SKM-1 treated with dmso at 0.1 percent for 144 hours (cell line): ENCODE measurements at regions not wholly inside any gene's neighbourhood (a gene's known extent, or its start where the extent isn't known, plus 50 kb on each side); places are given as distances from the start of the nearest gene placed in this dataset.

ENCODE experiments used
- DNase-seq: peaks from one replicate; lab custom pipeline; 2025; ENCODE audit not compliant: unreplicated experiment; lab: John Stamatoyannopoulos, UW

DNA sequence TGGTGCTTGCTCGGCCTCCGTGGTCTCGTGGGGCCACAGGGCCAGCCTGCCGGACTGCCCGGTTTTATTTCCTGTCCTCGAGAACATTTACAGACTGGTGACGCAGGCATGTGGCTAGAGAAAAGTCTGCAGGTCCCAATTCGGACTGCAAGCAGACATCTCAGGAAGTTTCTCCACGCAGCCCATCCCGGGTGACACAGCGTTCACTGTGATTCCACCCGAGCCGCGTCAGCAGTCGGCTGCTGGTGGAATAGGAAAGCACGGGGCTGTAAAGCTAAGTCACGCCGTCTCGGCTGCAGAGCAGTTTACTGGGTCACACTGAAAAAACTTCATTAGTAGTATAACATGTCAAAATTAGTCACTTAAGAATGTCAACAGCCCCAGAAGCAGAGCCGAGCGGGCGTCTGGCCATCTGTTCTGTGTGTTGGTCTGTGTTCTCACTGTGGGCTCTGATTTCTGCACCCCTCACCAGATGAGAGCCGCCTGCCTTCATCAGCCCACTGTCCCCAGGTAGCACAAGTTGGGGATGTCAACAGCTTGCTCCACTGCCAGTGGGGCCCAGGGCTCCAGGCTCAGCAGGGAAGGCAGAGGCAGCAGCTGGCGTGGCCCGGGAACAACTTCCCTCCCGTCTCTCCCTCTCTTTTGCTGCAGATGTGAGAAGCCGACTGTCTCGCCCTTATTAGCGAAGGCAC lies 363.7 kb downstream of the IRX2 start:
- DNase-seq, result no peak

DNA sequence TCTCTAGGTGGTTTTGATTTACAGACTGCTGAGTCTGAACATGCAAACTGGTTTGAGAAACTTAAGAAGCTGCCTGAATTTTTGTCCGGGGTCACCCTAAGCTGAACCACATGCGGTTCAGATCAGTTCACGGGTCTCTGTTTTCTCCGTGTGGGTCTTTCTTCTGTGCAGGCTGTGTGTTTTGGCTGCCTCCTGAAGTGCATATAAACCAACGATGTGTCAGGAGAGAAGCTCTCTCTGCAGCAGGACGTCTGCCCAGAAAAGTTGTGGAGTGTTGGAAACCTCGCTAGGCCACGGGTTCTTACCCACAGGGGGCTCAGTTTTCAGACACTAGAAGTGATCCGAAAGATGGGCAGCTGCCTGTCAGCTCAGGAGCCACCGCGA lies 364.2 kb downstream of the IRX2 start:
- DNase-seq, result no peak

- DNase-seq, result no peak
These were observed 365.7 kb downstream of the IRX2 start for GRCh38 chr5:2385818-2386217.

GRCh38 chr5:2383698-2384065 lies 367.8 kb downstream of the IRX2 start:
- DNase-seq, result no peak

- no peak for DNase-seq
These were observed 368.4 kb downstream of the IRX2 start for GRCh38 chr5:2382776-2383697.

DNA sequence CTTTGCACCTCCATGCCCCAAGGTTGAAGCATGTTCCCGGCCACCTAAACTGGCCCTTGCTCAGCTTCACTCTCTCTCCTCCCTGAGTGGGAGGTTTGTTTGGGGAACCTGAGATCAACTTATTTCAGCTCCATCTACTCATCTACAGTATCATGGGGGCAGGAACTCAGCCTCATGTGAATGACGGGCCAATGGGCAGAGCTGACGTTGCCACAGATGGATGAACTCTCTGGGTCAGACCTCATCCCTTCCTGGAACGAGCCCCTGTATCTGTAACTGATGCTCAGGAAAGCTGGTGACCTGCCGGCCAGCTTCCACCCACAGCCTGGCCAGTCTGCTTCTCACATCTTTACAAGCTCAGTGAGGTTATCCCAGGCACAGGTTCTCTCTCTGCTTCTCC lies 369.6 kb downstream of the IRX2 start:
- no peak for DNase-seq

DNA sequence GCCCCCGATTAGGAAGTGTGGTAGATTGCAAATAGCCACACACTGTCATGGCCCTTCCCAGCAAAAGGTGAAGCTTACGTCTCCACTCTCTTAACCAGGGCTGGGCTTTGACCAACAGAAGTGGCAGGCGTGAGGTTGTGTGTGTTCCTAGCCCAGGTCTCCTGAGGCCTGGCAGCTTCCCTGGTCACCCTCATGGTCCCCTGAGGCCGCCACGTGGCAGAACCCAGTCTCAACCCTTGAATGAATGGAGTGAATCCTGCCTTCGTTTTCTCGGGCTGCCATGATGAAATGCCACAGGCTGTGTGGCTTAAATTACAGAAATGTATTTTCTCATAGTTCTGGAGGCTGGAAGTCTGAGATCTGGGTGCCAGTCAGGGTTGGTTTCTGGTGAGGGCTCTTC lies 370.4 kb downstream of the IRX2 start:
- DNase-seq, result no peak

- DNase-seq, result no peak
These were observed 372.5 kb downstream of the IRX2 start for GRCh38 chr5:2378976-2379375.

GRCh38 chr5:2378108-2378507 lies 373.4 kb downstream of the IRX2 start:
- DNase-seq, result no peak

DNA sequence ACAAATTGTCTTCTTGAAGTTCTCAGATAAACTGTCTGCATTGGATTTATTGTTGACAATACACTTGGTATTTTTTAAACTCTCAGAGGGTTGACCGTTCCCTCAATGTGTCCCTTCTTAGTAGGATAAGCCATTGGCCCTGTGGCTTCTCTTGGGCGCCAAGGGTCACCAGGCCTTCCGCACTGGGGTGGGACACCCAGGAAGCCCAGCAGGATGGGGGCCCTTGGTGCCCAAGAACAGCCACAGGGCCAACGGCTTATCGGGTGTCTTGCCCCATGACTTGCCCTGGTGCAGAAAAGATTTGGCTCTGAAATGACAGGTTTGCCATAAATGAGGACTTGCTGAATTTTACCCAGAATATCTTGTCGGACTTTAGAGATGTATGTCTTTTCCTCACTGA lies 375.0 kb downstream of the IRX2 start:
- no peak for DNase-seq

GRCh38 chr5:2375757-2376250 lies 375.7 kb downstream of the IRX2 start:
- DNase-seq, result no peak

DNA sequence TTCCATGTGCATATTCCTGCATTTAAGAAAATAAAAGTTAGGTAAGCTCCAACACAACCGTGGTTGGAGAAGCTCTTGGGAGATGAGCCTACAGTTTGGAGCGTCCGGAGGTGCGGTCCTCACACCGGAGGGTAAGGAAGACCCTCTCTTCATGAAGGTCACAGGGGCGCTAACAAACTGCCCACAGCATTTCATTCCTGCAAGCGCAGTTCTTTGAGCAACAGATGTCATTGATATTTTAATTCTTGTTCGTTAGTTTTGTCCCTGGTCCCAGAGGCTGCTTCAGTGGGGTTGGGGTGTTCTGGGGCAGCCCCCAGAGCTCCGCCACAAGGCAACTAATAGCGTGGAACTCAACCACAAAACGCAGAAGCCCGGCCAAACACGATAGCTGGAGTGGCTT lies 376.2 kb downstream of the IRX2 start:
- no peak for DNase-seq

- no peak for DNase-seq
These were observed 376.8 kb downstream of the IRX2 start for GRCh38 chr5:2374703-2375102.

GRCh38 chr5:2373631-2374030 lies 377.8 kb downstream of the IRX2 start:
- DNase-seq, result no peak

DNA sequence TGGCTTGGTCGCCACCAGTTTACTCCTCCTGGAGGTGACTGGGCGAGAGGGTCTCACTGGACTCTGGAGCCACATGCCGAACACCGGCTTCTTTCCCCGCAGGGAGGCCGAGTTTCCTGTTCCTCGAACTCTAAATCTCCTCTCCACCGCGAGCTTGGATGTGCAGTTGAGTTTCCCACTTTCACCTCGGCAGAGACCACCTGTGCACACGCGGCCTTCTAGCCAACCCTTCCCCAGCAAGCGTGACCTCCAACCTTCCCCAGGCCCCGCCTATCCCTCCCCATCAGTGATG lies 380.1 kb downstream of the IRX2 start:
- DNase-seq, result no peak

DNA sequence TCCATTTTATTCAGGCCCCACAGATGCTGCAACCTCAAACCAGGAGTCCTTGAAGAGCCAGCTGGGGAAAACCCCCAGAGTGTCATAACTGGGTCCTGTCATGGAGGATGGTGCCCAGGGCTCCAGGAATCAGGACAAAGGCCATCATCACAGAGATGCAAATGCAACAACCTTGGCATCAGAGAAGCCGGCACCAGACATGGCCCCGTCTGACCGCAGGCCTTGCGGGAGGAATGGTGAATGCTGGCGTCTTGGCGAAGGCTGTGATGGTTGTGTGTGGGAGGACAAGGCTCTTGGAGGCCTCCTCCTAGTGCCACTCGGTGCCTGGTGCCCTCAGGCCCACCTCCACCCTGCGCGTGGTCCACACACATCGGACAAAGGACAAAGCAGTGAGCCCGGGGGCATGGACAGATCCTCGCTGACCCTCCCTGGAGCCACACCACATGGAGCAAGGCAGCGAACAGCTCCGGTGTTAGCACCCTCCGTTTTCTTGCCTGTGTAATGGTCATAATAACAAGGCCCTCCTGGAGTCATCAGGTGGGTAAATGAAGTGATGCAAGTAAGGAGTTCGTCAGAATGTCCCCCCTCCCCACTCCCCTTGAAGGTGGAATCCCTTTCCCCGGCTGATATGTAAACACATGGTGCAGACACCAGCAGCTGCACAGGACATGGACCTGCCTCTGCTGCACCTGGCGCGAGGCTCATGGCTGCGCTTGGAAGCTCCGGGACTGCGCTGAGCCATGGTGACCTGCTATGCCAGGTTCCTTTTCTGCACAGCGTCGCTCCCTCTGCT lies 380.7 kb downstream of the IRX2 start:
- DNase-seq, result no peak

- no peak for DNase-seq
These were observed 382.3 kb downstream of the IRX2 start for GRCh38 chr5:2369178-2369577.

DNA sequence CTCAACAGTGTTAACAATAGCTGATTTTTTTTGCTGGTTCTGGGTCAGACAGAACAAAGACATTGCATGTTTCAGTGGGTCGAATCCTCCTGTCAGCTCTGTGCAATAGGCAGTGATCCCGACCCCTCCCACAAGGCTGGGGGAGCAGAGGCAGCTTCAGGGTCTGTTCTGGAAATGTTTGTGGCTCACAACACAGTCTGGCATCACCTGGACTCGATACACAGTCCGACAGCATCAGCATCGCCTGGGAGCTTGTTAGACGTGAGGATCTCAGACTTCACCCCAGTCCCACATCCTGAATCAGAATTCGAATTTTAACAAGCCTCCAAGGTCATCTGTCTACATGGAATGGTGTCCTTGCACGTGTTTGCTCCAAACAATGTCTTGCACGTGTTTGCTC lies 384.7 kb downstream of the IRX2 start:
- DNase-seq, result no peak

GRCh38 chr5:2357309-2357708 lies 394.2 kb downstream of the IRX2 start:
- no peak for DNase-seq

- DNase-seq, result no peak
These were observed 395.6 kb downstream of the IRX2 start for GRCh38 chr5:2355859-2356258.

DNA sequence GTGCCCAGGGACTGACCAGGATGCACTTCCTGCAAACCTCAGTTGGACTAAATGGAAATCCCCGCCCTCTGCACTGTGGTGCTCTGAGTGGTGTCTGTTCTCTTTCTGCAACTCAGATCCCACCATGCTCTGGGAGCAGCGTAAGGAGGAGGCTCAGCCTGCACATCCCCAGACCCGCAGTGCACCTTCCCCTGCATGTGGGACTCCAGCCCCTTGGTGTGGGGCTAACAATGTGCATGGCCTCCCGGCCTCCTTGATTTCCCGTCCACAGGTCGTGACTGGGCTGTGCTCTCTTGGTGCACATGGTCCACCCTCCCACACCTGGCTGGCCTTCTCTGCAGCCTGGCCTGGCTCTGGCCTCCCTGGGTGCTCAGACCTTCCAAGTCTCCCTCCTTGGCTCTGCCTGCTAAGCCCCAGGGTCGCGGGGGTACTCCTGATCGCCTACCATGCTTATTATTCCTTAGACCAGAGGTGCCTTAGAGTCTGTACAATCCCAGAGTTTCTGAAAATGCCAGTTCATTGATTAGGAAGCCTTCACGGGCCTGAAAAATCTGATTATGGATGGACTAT lies 397.5 kb downstream of the IRX2 start:
- no peak for DNase-seq
